Ectodermal cell (in vitro differentiated cells): ENCODE measurements at regions not wholly inside any gene's neighbourhood (a gene's known extent, or its start where the extent isn't known, plus 50 kb on each side); places are given as distances from the start of the nearest gene placed in this dataset.

Experiments
- H3K27ac ChIP-seq: 2 replicates; pipeline ENCODE4 v1.7.0; 2013; ENCODE audit warnings: mild to moderate bottlenecking, low read depth, low read length; ENCODE audit not compliant: insufficient read depth, poor library complexity, severe bottlenecking
- H3K27me3 ChIP-seq: 2 replicates; pipeline ENCODE4 v1.7.0; 2013; ENCODE audit warnings: mild to moderate bottlenecking, low read length; ENCODE audit not compliant: insufficient read depth, control insufficient read depth, poor library complexity, severe bottlenecking
- H3K36me3 ChIP-seq: one replicate; pipeline ENCODE4 v1.7.0; 2013; ENCODE audit warnings: low read length; ENCODE audit not compliant: control insufficient read depth, insufficient read depth
- H3K4me1 ChIP-seq: one replicate; pipeline ENCODE4 v1.7.0; 2013; ENCODE audit warnings: low read length; ENCODE audit not compliant: control insufficient read depth, insufficient read depth
- H3K4me3 ChIP-seq: 2 replicates; pipeline ENCODE4 v1.7.0; 2013; ENCODE audit warnings: low read depth, low read length, control low read depth; ENCODE audit not compliant: insufficient read depth
- H3K9me3 ChIP-seq: 2 replicates; pipeline ENCODE4 v1.7.0; 2013; ENCODE audit warnings: mild to moderate bottlenecking, low read length, moderate library complexity; ENCODE audit not compliant: control insufficient read depth
- WGBS, 2 experiments: methylation state at CpG; one replicate each; pipeline ENCODE4 v1.1.7; 2013; ENCODE audit warnings: missing lambda C conversion rate in 2 of 2; 5-methylcytosine and 5-hydroxymethylcytosine counted together

DNA sequence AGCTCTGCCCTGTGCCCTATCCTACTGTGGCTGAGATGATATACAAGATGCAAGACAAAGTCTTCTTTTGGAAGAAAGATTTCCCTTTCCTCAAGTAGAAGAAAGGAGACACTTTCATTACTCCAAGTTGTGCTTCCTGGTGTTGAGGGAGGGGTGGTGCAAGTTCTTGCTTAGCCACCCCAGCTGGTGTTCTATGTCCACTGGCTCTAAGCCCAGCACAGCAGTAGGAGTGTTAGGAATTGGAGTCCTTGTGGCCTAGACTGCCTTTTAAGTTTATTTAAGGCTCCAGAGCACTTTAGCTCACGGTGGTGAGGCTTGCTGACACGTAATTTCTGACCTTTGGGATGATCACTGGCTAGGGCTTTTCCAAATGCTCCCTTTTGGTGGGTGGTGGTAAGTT is 109.7 kb downstream of the KIF2B start:
- 91 to 99% methylated on average over 2 of the region's 2 CpGs for WGBS, 2 experiments
- Histone ChIP-seq H3K9me3 (no peaks in the 10 kb centered on the region), H3K27me3 (no peaks in the 10 kb centered on the region), H3K36me3 (no peaks in the 10 kb centered on the region), H3K4me3 (no peak overlapping the region), H3K27ac (no peak overlapping the region), H3K4me1 (no peaks in the 10 kb centered on the region)

DNA sequence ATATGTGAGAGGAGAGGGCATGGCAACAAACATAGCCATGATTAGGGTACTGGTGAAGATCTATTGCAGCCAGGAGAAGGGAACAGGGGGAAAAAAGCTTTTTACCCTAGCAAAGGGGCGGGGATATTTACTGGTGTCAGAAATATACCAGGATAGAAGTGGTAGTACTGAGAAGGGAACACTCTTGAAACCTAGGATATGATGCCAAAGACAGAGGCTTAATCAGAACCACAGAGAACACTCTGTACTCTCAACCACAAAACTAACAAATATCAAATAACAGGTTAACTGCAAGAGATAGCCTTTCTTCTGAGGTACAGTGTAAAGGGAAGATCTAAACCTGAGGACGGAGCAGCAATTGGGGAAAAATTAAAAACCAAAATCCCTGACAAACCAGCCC is 112.2 kb downstream of the KIF2B start:
- no peaks in the 10 kb centered on the region for H3K9me3 ChIP-seq
- H3K27ac ChIP-seq, result no peak overlapping the region
- no peaks in the 10 kb centered on the region for H3K36me3 ChIP-seq
- H3K27me3 ChIP-seq, result no peaks in the 10 kb centered on the region
- WGBS, 2 experiments, result 86 to 90% methylated on average over 2 of the region's 2 CpGs
- no peak overlapping the region for H3K4me3 ChIP-seq
- no peaks in the 10 kb centered on the region for H3K4me1 ChIP-seq

DNA sequence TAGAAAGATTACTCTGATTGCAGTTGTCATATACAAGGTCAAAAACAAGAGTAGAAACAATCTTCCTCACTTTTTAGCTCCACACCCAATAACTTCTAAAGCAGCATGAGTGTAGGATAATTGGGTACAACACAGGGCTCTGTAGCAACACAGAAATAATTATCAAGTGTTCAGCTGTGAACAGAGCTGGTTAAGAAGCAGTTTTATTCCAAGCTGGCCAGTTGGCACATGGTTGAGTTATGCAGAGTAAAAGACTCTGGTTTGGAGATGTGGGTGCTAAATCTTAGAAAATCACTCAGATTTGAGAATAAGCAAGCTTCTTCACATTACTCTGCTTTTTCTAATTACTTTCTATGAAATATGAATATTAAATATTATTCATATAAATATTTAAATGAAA is 118.5 kb downstream of the KIF2B start:
- Histone ChIP-seq H3K4me3 (no peak overlapping the region), H3K4me1 (no peaks in the 10 kb centered on the region)

DNA sequence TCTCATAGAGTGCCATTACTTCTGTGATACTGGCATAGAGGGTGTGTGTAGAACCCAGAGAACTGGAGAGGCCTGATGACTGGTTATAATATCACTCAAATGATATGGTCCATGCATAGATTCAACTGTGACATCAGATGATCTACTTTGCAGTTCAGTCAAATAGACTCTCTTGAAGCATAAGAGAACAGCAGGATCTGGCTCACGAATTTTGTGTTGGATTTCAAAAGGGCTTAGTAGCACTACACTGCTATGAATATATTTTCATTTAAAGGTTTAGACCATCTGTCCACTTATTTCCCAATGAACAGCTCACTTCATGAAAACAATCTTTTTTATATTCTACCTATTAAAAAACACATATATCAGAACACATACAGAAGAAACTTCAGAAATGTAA is 119.7 kb downstream of the KIF2B start:
- Histone ChIP-seq H3K27ac (no peak overlapping the region), H3K27me3 (no peaks in the 10 kb centered on the region), H3K4me1 (no peaks in the 10 kb centered on the region), H3K36me3 (no peaks in the 10 kb centered on the region), H3K4me3 (no peak overlapping the region), H3K9me3 (no peaks in the 10 kb centered on the region)
- WGBS, 2 experiments, result 75 to 93% methylated on average over 1 of the region's 1 CpG

More for the DNA sequence above, 118.5 kb downstream of the KIF2B start:
- Histone ChIP-seq H3K36me3 (no peaks in the 10 kb centered on the region), H3K9me3 (no peaks in the 10 kb centered on the region), H3K27me3 (no peaks in the 10 kb centered on the region), H3K27ac (no peak overlapping the region)

DNA sequence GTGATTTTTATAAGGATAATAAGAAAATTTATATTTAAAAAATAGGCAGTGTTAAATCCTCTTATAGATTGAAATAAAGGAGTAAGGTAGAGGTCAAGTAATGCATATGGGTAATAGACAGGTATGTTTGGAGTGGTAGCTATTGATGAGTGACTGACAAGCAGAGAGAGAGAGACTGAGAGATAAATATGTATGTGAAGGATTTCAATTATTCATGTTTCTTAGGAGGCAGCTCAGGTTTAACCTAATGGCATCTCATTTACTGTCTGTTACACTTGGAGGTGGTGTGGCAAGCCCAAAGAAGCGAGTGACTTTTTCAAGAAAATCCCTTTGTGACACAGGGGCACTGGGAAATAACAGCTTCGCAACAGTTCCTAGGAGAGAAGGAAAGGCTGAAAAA is 120.2 kb downstream of the KIF2B start:
- 94 to 100% methylated on average over 2 of the region's 2 CpGs for WGBS, 2 experiments
- Histone ChIP-seq H3K9me3 (no peaks in the 10 kb centered on the region), H3K27me3 (no peaks in the 10 kb centered on the region), H3K36me3 (no peaks in the 10 kb centered on the region), H3K4me3 (no peak overlapping the region), H3K4me1 (no peaks in the 10 kb centered on the region), H3K27ac (no peak overlapping the region)

DNA sequence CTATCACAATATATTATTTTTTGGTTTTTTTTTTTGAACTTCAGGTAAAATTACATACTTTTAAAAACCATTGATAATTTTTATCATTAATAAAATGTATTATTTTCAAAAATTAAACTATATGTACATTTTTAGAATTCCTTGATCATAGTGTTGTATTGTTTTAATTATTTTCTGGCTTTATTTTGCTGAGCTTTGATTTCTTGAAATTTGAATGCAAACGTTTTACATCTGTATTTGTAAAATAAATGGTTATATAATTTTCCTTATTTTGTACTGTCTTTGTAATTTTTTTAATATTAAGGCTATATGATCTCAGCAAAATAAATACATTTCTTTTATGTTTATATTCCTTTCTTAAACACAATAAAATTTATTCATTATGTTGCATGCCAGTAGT is 125.6 kb downstream of the KIF2B start:
- WGBS, 2 experiments, result no CpG with 5 or more reads among the region's 1 CpG
- H3K36me3 ChIP-seq, result no peaks in the 10 kb centered on the region
- no peaks in the 10 kb centered on the region for H3K4me1 ChIP-seq
- no peak overlapping the region for H3K27ac ChIP-seq
- no peak overlapping the region for H3K4me3 ChIP-seq
- H3K27me3 ChIP-seq, result no peaks in the 10 kb centered on the region
- no peaks in the 10 kb centered on the region for H3K9me3 ChIP-seq

DNA sequence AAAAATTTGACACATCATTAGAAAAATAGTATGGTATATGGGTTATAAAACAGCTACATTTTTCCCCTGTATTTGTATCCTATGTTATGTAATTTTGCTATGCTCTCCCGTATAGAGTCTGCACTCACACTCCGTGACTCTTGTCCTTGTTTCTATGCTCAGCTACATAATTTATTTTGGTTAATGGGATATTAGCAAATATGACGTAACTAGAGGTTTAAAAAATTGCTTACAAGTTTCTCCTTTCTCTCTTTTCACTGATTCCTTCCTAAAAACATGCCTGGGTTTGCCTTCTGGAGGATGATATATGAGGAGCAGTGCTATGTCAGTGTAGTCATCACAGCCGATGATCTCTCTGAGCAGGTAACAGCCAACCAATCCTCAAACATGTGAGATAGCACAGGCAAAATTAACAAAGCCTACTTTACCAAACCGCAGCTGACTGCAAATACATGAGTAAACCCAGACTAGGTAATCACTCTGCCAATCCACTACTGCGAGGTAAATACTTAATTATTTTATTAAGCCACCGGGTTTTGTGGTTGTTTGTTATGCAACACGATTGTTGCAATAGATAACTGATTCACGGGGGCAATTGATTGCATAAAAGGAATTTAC is 126.9 kb downstream of the KIF2B start:
- Histone ChIP-seq H3K27me3 (no peaks in the 10 kb centered on the region), H3K27ac (no peak overlapping the region), H3K9me3 (no peaks in the 10 kb centered on the region), H3K36me3 (no peaks in the 10 kb centered on the region), H3K4me1 (no peaks in the 10 kb centered on the region), H3K4me3 (no peak overlapping the region)
- 81 to 87% methylated on average over 3 to 9 of the region's 9 CpGs for WGBS, 2 experiments

DNA sequence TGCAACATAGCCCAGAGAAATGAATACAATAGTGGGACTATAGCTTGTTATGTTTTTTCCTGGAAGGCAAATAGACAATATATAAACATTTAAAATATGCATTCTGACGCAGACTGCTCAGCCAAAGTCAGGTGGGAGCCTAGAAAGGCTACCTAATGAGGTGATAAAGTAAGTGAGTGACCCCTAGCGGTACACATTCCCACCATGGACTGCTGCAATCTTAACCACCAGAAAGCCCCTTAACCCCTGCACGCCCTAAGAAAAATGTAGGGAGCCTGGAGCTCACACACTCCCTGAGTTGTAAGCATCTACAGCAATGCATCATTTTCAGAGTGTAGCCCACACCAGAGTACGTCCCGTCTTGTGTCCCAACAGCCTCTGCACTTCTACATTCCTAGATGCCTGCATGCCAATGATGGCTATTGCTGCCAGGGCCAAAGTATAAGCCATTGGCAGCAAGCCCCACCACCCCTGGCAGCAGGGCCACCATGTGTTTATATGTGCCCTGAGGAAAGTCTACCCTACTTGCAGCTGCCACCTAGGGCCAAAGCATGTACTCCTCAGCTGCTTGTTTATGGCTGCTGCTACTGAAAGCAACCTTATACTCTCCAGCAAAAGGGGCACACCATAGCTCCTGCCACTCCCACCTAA is 127.6 kb downstream of the KIF2B start:
- WGBS, 2 experiments, result 70 to 76% methylated on average over 4 to 5 of the region's 5 CpGs
- Histone ChIP-seq H3K9me3 (no peaks in the 10 kb centered on the region), H3K27ac (no peak overlapping the region), H3K36me3 (no peaks in the 10 kb centered on the region), H3K27me3 (no peaks in the 10 kb centered on the region), H3K4me3 (no peak overlapping the region), H3K4me1 (no peaks in the 10 kb centered on the region)

DNA sequence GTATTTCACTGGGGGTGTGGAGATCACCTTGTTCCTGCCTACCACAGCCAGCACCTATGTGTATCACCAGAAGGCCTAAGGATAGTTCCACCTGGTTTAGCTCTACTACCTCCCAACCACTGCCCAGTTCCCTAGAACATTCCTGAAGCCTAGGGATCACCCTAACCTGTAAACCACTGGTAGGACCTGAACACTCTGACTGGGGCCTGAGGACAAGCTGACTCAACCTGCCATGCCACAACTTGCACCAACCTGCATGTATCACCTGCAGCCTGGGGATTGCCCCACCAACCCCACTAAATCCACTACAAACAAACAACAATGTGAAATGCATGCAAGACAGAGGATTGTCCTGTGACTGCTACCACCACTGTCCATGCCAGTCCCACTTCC is 128.1 kb downstream of the KIF2B start:
- Histone ChIP-seq H3K27ac (no peak overlapping the region), H3K36me3 (no peaks in the 10 kb centered on the region), H3K9me3 (no peaks in the 10 kb centered on the region), H3K4me1 (no peaks in the 10 kb centered on the region), H3K27me3 (no peaks in the 10 kb centered on the region), H3K4me3 (no peak overlapping the region)

DNA sequence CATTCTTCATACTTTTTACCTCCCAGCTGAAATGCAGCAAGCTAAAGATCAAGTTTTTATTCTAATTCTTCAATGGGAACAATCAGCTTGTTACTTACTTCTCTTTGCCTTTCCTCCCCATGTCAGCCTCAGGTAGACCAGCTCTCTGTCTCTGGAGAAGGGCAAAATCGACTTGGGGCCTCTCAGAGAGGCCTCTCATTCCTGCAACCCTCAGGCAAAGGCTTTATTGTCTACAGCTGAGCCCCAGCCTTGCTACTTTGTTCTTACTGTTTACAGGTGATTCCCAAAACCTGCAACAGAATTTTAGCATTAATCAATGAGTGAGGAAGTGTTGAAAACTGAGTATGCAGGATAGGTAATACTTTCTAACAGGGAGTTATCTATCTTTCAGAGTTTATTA is 148.6 kb downstream of the KIF2B start:
- H3K4me3 ChIP-seq, result no peak overlapping the region
- H3K36me3 ChIP-seq, result no peaks in the 10 kb centered on the region
- H3K27ac ChIP-seq, result no peak overlapping the region
- WGBS, 2 experiments, result 66 to 74% methylated on average over 1 of the region's 1 CpG
- H3K4me1 ChIP-seq, result no peaks in the 10 kb centered on the region
- no peaks in the 10 kb centered on the region for H3K27me3 ChIP-seq
- no peaks in the 10 kb centered on the region for H3K9me3 ChIP-seq

DNA sequence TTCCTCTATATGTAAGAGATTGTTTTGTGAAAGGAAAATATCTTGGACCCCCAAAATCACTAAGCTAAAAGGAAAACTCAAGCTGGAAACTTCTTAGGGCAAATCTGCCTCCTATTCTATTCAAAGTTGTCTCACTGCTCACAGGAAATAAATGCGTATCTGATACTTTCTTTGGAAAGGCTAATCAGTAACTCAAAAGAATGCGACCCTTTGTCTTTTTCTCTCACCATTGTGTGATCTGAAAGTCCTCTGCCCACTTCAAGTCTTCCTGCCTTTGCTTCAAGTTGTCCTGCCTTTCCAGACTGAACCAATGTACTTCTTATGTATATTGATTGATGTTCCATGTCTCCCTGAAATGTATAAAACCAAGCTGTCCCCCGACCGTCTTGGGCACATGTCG is 157.3 kb downstream of the KIF2B start:
- no peak overlapping the region for H3K27ac ChIP-seq
- no peaks in the 10 kb centered on the region for H3K4me1 ChIP-seq
- no peaks in the 10 kb centered on the region for H3K36me3 ChIP-seq
- H3K9me3 ChIP-seq, result no peaks in the 10 kb centered on the region
- H3K27me3 ChIP-seq, result no peaks in the 10 kb centered on the region
- 90% methylated on average over 5 of the region's 5 CpGs for WGBS, 2 experiments
- no peak overlapping the region for H3K4me3 ChIP-seq
